ENCODE measurements at regions not wholly inside any gene's neighbourhood (a gene's known extent, or its start where the extent isn't known, plus 50 kb on each side); places are given as distances from the start of the nearest gene placed in this dataset.

GRCh38 chr5:3660630-3661029 is 65.0 kb downstream of the IRX1 start:
- Histone ChIP-seq H4K20me1 (ENCODE audit: insufficient read depth, low read length) (no peaks in the 10 kb centered on the region), H3K4me1 (ENCODE audit: insufficient read depth, low read length, poor library complexity, severe bottlenecking) (no peaks in the 10 kb centered on the region), H3K4me2 (ENCODE audit: low read length) (no peak overlapping the region), H3K79me2 (ENCODE audit: insufficient read depth, low read depth, low read length) (no peaks in the 10 kb centered on the region), H3K9me3 (ENCODE audit: low read length) (no peaks in the 10 kb centered on the region), H3K4me3 (ENCODE audit: low read depth, low read length, poor library complexity, severe bottlenecking) (no peak overlapping the region), H3K9me2 (ENCODE audit: insufficient read depth, low read length) (no peaks in the 10 kb centered on the region), H2AFZ (ENCODE audit: low read length) (no peak overlapping the region), H3K36me3 (ENCODE audit: insufficient read depth, low read length) (no peaks in the 10 kb centered on the region), H3K27ac (ENCODE audit: low read depth, low read length, poor library complexity, severe bottlenecking) (no peak overlapping the region)
- TF ChIP-seq EZH2phosphoT487 (IDR thresholded peaks at IDR 0.05; ENCODE audit: borderline replicate concordance, low read depth, low read length), result no peak
- TF ChIP-seq, protein P1, sequence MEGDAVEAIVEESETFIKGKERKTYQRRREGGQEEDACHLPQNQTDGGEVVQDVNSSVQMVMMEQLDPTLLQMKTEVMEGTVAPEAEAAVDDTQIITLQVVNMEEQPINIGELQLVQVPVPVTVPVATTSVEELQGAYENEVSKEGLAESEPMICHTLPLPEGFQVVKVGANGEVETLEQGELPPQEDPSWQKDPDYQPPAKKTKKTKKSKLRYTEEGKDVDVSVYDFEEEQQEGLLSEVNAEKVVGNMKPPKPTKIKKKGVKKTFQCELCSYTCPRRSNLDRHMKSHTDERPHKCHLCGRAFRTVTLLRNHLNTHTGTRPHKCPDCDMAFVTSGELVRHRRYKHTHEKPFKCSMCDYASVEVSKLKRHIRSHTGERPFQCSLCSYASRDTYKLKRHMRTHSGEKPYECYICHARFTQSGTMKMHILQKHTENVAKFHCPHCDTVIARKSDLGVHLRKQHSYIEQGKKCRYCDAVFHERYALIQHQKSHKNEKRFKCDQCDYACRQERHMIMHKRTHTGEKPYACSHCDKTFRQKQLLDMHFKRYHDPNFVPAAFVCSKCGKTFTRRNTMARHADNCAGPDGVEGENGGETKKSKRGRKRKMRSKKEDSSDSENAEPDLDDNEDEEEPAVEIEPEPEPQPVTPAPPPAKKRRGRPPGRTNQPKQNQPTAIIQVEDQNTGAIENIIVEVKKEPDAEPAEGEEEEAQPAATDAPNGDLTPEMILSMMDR (conservative IDR thresholded peaks at IDR 0.05; ENCODE audit: low read length), result no peak
- BruUV-seq (replicated peaks), result no TSS peak
- DNase-seq (ENCODE audit: low spot score), result no peak
- ChIA-PET POLR2A (no interaction called here), CTCF (ENCODE audit: unreplicated experiment) (no interaction called here)
- intact Hi-C loops (cut with micrococcal nuclease; ENCODE audit: unreplicated experiment), result no loop called here

DNA sequence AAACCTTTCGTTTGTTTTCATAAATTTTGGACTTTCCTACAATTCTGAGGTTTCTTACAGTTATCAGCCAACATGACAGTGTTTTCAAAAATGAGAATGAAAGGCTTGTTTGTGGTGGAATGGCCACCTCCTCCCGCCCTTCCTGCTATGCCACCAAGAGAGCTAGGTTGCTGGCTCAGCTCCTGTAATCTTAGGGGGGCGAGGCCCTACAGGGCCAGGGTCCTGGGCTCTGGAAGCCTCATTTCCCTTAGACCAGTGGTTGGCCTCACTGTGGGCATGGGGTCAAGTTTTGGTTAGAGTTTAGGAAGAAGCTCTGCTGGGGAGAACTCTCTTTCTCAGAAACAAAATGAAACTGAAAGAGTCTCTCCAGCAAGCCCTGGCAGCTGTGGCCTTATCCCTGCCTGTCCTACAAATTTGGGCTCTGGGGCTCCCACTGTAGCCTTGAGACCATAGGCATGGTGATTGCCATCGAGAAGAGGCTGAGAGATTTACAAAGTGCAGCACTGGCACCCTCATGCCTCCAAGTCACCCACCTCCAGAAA is 66.2 kb downstream of the IRX1 start:
- no peak overlapping the region for H3K4me2 ChIP-seq (ENCODE audit: low read length)
- TF ChIP-seq EZH2phosphoT487 (IDR thresholded peaks at IDR 0.05; ENCODE audit: borderline replicate concordance, low read depth, low read length), result no peak
- TF ChIP-seq, protein P1 (conservative IDR thresholded peaks at IDR 0.05; ENCODE audit: low read length), result no peak
- H3K4me3 ChIP-seq (ENCODE audit: low read depth, low read length, poor library complexity, severe bottlenecking), result no peak overlapping the region
- ChIA-PET CTCF (ENCODE audit: unreplicated experiment) (no interaction called here), POLR2A (no interaction called here)
- BruUV-seq (replicated peaks), result no TSS peak
- no peaks in the 10 kb centered on the region for H3K36me3 ChIP-seq (ENCODE audit: insufficient read depth, low read length)
- intact Hi-C loops (cut with micrococcal nuclease; ENCODE audit: unreplicated experiment), result no loop called here
- no peak overlapping the region for H2AFZ ChIP-seq (ENCODE audit: low read length)
- no peak for DNase-seq (ENCODE audit: low spot score)
- no peaks in the 10 kb centered on the region for H3K9me3 ChIP-seq (ENCODE audit: low read length)
- H3K9me2 ChIP-seq (ENCODE audit: insufficient read depth, low read length), result no peaks in the 10 kb centered on the region
- H3K27ac ChIP-seq (ENCODE audit: low read depth, low read length, poor library complexity, severe bottlenecking), result no peak overlapping the region
- no peaks in the 10 kb centered on the region for H4K20me1 ChIP-seq (ENCODE audit: insufficient read depth, low read length)
- no peaks in the 10 kb centered on the region for H3K4me1 ChIP-seq (ENCODE audit: insufficient read depth, low read length, poor library complexity, severe bottlenecking)
- H3K79me2 ChIP-seq (ENCODE audit: insufficient read depth, low read depth, low read length), result no peaks in the 10 kb centered on the region

DNA sequence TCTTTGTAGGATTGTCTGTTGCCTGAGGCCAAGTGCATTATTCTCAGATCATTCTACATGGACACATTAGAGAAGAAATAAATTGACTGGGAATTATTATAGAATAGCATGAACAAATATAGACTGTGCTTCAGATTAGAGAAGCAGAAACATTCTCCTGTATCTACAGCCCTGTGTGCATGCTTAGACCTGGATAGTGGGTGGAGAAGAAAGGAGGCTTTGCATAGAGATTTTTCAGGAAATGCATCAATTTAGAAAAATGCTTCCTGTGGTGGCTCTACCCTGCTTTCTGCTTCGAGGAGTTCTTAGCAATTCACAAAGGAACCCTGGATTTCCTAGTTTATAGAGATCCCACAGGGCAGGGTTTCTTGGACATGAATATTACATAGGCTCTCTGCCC is 66.7 kb downstream of the IRX1 start:
- H2AFZ ChIP-seq (ENCODE audit: low read length), result no peak overlapping the region
- no peaks in the 10 kb centered on the region for H3K4me1 ChIP-seq (ENCODE audit: insufficient read depth, low read length, poor library complexity, severe bottlenecking)
- no peaks in the 10 kb centered on the region for H4K20me1 ChIP-seq (ENCODE audit: insufficient read depth, low read length)
- H3K9me2 ChIP-seq (ENCODE audit: insufficient read depth, low read length), result no peaks in the 10 kb centered on the region
- ChIA-PET POLR2A (no interaction called here), CTCF (ENCODE audit: unreplicated experiment) (no interaction called here)
- no peaks in the 10 kb centered on the region for H3K79me2 ChIP-seq (ENCODE audit: insufficient read depth, low read depth, low read length)
- no peak for DNase-seq (ENCODE audit: low spot score)
- no peak overlapping the region for H3K4me2 ChIP-seq (ENCODE audit: low read length)
- no peaks in the 10 kb centered on the region for H3K36me3 ChIP-seq (ENCODE audit: insufficient read depth, low read length)
- no peaks in the 10 kb centered on the region for H3K9me3 ChIP-seq (ENCODE audit: low read length)
- intact Hi-C loops (cut with micrococcal nuclease; ENCODE audit: unreplicated experiment), result no loop called here
- H3K27ac ChIP-seq (ENCODE audit: low read depth, low read length, poor library complexity, severe bottlenecking), result no peak overlapping the region
- no peak overlapping the region for H3K4me3 ChIP-seq (ENCODE audit: low read depth, low read length, poor library complexity, severe bottlenecking)
- no peak for TF ChIP-seq EZH2phosphoT487 (IDR thresholded peaks at IDR 0.05; ENCODE audit: borderline replicate concordance, low read depth, low read length)
- TF ChIP-seq, protein P1 (conservative IDR thresholded peaks at IDR 0.05; ENCODE audit: low read length), result no peak
- no TSS peak for BruUV-seq (replicated peaks)

Measured in OCI-LY7 (cell line).